IgD-negative memory B cell (primary cell): ENCODE measurements at regions not wholly inside any gene's neighbourhood (a gene's known extent, or its start where the extent isn't known, plus 50 kb on each side); places are given as distances from the start of the nearest gene placed in this dataset.

ENCODE experiments used
- H3K27ac Mint-ChIP-seq, 3 donors: one replicate each; pipeline ENCODE4 v1.8.0; 2020 to 2022; ENCODE audit warnings: mild to moderate bottlenecking in 3 of 3, mixed read lengths in 3 of 3, moderate library complexity in 1 of 3
- H3K27me3 Mint-ChIP-seq: one replicate; pipeline ENCODE4 v1.8.0; 2021; ENCODE audit warnings: mixed read lengths
- H3K36me3 Mint-ChIP-seq: one replicate; pipeline ENCODE4 v1.8.0; 2020; ENCODE audit warnings: mild to moderate bottlenecking, mixed read lengths
- H3K4me1 Mint-ChIP-seq, 3 donors: one replicate each; pipeline ENCODE4 v1.8.0; 2020 to 2022; ENCODE audit warnings: mixed read lengths in 3 of 3, mild to moderate bottlenecking in 1 of 3
- H3K4me3 Mint-ChIP-seq, 4 donors: one replicate each; pipeline ENCODE4 v1.8.0; 2020 to 2022; ENCODE audit warnings: mild to moderate bottlenecking in 4 of 4, mixed read lengths in 4 of 4, moderate library complexity in 3 of 4
- H3K9me3 Mint-ChIP-seq, 3 donors: one replicate each; pipeline ENCODE4 v1.8.0; 2020 to 2021; ENCODE audit warnings: mixed read lengths in 3 of 3, mild to moderate bottlenecking in 1 of 3

GRCh38 chr1:5274527-5274926, 620.1 kb downstream of the AJAP1 start:
- H3K4me1 Mint-ChIP-seq: no peaks in the 10 kb centered on the region

GRCh38 chr1:5273280-5274003, 619.0 kb downstream of the AJAP1 start:
- Mint-ChIP-seq H3K27ac (no peak overlapping the region), H3K36me3 (no peaks in the 10 kb centered on the region), H3K27me3 (no peaks in the 10 kb centered on the region)

More at GRCh38 chr1:5274527-5274926, 620.1 kb downstream of the AJAP1 start:
- no peak overlapping the region for H3K4me3 Mint-ChIP-seq
- no peaks in the 10 kb centered on the region for H3K9me3 Mint-ChIP-seq
- no peaks in the 10 kb centered on the region for H3K27me3 Mint-ChIP-seq
- no peak overlapping the region for H3K27ac Mint-ChIP-seq
- no peaks in the 10 kb centered on the region for H3K36me3 Mint-ChIP-seq

GRCh38 chr1:5272325-5272724, 617.9 kb downstream of the AJAP1 start:
- H3K27ac Mint-ChIP-seq: peak overlapping the region in 1 of 3 donors; percentile 21
- no peak overlapping the region for H3K4me3 Mint-ChIP-seq
- H3K27me3 Mint-ChIP-seq: no peaks in the 10 kb centered on the region
- H3K4me1 Mint-ChIP-seq: no peaks in the 10 kb centered on the region
- H3K36me3 Mint-ChIP-seq: no peaks in the 10 kb centered on the region
- no peaks in the 10 kb centered on the region for H3K9me3 Mint-ChIP-seq

More at GRCh38 chr1:5273280-5274003, 619.0 kb downstream of the AJAP1 start:
- Mint-ChIP-seq H3K4me3 (no peak overlapping the region), H3K9me3 (no peaks in the 10 kb centered on the region), H3K4me1 (no peaks in the 10 kb centered on the region)

- Mint-ChIP-seq H3K9me3 (no peaks in the 10 kb centered on the region), H3K4me1 (no peaks in the 10 kb centered on the region), H3K36me3 (no peaks in the 10 kb centered on the region), H3K27ac (no peak overlapping the region), H3K4me3 (no peak overlapping the region), H3K27me3 (no peaks in the 10 kb centered on the region)
Observed at GRCh38 chr1:5271264-5271663, 616.9 kb downstream of the AJAP1 start.

- H3K27ac Mint-ChIP-seq: no peak overlapping the region
Observed at GRCh38 chr1:5269901-5270300, 615.5 kb downstream of the AJAP1 start.

DNA sequence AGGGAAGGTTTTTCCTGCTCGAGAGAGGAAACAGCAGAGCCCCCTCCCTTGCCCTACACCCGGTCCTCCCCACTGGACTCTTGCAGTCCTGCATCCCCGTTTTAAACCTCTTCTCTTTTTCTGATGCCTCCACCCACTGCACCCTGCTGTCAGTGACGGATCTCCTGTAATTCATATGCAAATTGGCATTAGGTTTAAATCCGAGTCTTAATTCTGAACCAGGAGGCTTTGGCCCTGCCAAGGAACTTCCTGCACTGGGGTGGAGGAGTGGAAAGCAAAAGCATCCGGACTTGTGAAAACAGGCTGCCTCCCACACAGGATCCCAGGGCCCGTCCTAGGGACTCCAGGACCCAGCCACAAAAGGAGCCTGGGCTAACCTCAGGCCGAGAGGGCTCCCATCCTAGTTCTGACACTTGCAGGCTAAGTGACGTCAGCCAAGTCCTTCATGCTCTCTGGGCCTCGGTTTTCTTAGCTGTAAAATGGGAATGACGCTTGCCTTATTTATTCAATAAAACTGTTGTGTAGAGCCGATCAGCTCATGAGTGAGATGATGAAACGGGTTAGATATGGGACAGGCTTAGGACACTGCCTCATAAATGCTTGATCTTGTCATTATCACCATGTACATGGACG, 613.3 kb downstream of the AJAP1 start:
- no peak overlapping the region for H3K27ac Mint-ChIP-seq
- no peaks in the 10 kb centered on the region for H3K27me3 Mint-ChIP-seq
- no peaks in the 10 kb centered on the region for H3K4me1 Mint-ChIP-seq
- H3K36me3 Mint-ChIP-seq: no peaks in the 10 kb centered on the region
- no peak overlapping the region for H3K4me3 Mint-ChIP-seq
- H3K9me3 Mint-ChIP-seq: peaks cover 4 to 10% (median 9%) of the 10 kb centered on the region in 3 donors

More at GRCh38 chr1:5269901-5270300, 615.5 kb downstream of the AJAP1 start:
- no peaks in the 10 kb centered on the region for H3K36me3 Mint-ChIP-seq
- no peak overlapping the region for H3K4me3 Mint-ChIP-seq
- no peaks in the 10 kb centered on the region for H3K4me1 Mint-ChIP-seq
- no peaks in the 10 kb centered on the region for H3K9me3 Mint-ChIP-seq
- H3K27me3 Mint-ChIP-seq: no peaks in the 10 kb centered on the region

- no peaks in the 10 kb centered on the region for H3K36me3 Mint-ChIP-seq
- H3K27ac Mint-ChIP-seq: peak overlapping the region in 1 of 3 donors; percentile 83
- peaks cover 4 to 14% (median 9%) of the 10 kb centered on the region in 3 donors for H3K9me3 Mint-ChIP-seq
- H3K4me3 Mint-ChIP-seq: no peak overlapping the region
- H3K27me3 Mint-ChIP-seq: peaks cover under 1% of the 10 kb centered on the region
- H3K4me1 Mint-ChIP-seq: no peaks in the 10 kb centered on the region
Observed at GRCh38 chr1:5265438-5266075, 611.1 kb downstream of the AJAP1 start.

- H3K9me3 Mint-ChIP-seq: peaks cover 4 to 14% (median 12%) of the 10 kb centered on the region in 3 donors
- peaks cover 2% of the 10 kb centered on the region for H3K27me3 Mint-ChIP-seq
- H3K4me3 Mint-ChIP-seq: no peak overlapping the region
- no peaks in the 10 kb centered on the region for H3K4me1 Mint-ChIP-seq
- H3K27ac Mint-ChIP-seq: no peak overlapping the region
- H3K36me3 Mint-ChIP-seq: peaks cover 1% of the 10 kb centered on the region
Observed at GRCh38 chr1:5264476-5264875, 610.1 kb downstream of the AJAP1 start.

GRCh38 chr1:5256793-5257192, 602.4 kb downstream of the AJAP1 start:
- Mint-ChIP-seq H3K9me3 (peaks cover 7 to 9% (median 7%) of the 10 kb centered on the region in 3 donors), H3K4me1 (peaks cover 0 to 1% (median 0%) of the 10 kb centered on the region in 3 donors), H3K36me3 (peaks cover 4% of the 10 kb centered on the region), H3K27ac (no peak overlapping the region), H3K27me3 (peaks cover 2% of the 10 kb centered on the region), H3K4me3 (no peak overlapping the region)

DNA sequence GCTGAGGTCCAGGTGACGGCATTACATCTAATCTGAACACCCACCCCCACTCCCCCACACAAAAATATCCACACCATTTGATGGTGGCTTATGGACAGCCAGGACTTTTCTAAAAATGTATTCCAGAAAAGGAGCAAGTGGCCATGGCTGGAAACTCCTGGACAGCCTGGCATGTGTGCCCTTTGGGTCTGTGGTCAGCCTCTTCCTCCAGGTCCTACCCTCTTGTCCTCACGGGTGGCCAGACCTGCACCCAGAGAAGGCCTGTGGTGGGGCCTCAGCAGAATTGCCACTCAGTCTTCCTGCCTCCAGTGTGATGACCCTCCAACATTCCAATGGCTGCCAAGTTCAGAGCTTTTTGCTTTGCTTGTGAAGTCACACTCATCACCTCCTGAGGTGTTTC, 600.6 kb downstream of the AJAP1 start:
- Mint-ChIP-seq H3K4me3 (no peak overlapping the region), H3K27ac (no peak overlapping the region), H3K9me3 (peaks cover 5 to 9% (median 7%) of the 10 kb centered on the region in 3 donors), H3K36me3 (peaks cover 4% of the 10 kb centered on the region), H3K4me1 (peaks cover 0 to 1% (median 0%) of the 10 kb centered on the region in 3 donors), H3K27me3 (no peaks in the 10 kb centered on the region)

DNA sequence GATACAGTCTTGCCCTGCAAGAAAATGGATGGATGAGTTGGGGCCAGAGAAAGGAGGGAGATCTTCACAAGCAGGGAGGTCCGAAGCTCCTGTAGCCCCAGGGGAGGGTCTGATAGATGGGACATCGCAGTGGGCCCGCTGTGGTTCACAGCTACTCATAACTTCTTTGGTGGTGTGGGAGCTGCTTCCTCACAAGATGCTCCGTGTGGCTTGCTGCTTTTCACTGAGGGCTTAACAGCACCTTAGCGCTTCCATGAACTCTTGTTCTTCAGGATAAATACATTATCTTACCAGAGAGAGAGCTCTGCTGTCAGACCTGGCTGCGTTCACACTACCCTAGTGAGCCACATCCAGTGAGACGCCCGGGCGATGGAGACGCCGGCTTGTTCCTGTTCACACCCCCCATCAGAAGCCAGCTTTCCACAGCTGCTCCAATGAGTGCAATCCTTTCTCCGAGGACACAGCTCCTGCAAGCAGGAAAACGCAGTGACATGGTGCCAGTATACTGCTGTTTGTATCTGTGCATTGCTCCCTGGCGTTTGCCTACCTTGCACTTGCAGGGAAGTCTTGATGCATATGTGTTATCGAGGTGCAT, 599.8 kb downstream of the AJAP1 start:
- H3K36me3 Mint-ChIP-seq: peaks cover 2% of the 10 kb centered on the region
- peaks cover 2 to 10% (median 7%) of the 10 kb centered on the region in 3 donors for H3K9me3 Mint-ChIP-seq
- no peak overlapping the region for H3K4me3 Mint-ChIP-seq
- no peaks in the 10 kb centered on the region for H3K27me3 Mint-ChIP-seq
- H3K27ac Mint-ChIP-seq: no peak overlapping the region
- H3K4me1 Mint-ChIP-seq: peaks cover 0 to 1% (median 0%) of the 10 kb centered on the region in 3 donors

GRCh38 chr1:5253036-5253435, 598.6 kb downstream of the AJAP1 start:
- Mint-ChIP-seq H3K27ac (no peak overlapping the region), H3K36me3 (peaks cover 2% of the 10 kb centered on the region), H3K9me3 (peaks cover 0 to 8% (median 4%) of the 10 kb centered on the region in 3 donors), H3K27me3 (no peaks in the 10 kb centered on the region), H3K4me1 (peaks cover 0 to 1% (median 0%) of the 10 kb centered on the region in 3 donors), H3K4me3 (no peak overlapping the region)

GRCh38 chr1:5250336-5250735, 595.9 kb downstream of the AJAP1 start:
- Mint-ChIP-seq H3K4me3 (no peak overlapping the region), H3K9me3 (peaks cover 1 to 11% (median 7%) of the 10 kb centered on the region in 3 donors), H3K27me3 (no peaks in the 10 kb centered on the region), H3K27ac (no peak overlapping the region), H3K4me1 (peaks cover 0 to 1% (median 0%) of the 10 kb centered on the region in 3 donors), H3K36me3 (no peaks in the 10 kb centered on the region)

- H3K4me3 Mint-ChIP-seq: no peak overlapping the region
Observed at GRCh38 chr1:5245348-5245747, 590.9 kb downstream of the AJAP1 start.

More at GRCh38 chr1:5245348-5245747, 590.9 kb downstream of the AJAP1 start:
- Mint-ChIP-seq H3K27ac (no peak overlapping the region), H3K27me3 (no peaks in the 10 kb centered on the region), H3K4me1 (peaks cover 0 to 2% (median 0%) of the 10 kb centered on the region in 3 donors), H3K36me3 (no peaks in the 10 kb centered on the region), H3K9me3 (peaks cover 1 to 11% (median 3%) of the 10 kb centered on the region in 3 donors)
